ENCODE measurements at regions not wholly inside any gene's neighbourhood (a gene's known extent, or its start where the extent isn't known, plus 50 kb on each side); places are given as distances from the start of the nearest gene placed in this dataset.
"Not testable (repeated sequence)": the region's sequence is repeated elsewhere in the genome, so short reads cannot be mapped to it uniquely, and the experiment has no call there.

GRCh38 chr7:150044771-150045170 lies 171.0 kb downstream of the ATP6V0E2 start:
- TF ChIP-seq CTCF (conservative IDR thresholded peaks at IDR 0.05); ZFX (IDR thresholded peaks at IDR 0.05): not testable (repeated sequence)
